Mucosa of rectum (tissue), 2 donors: ENCODE measurements at regions not wholly inside any gene's neighbourhood (a gene's known extent, or its start where the extent isn't known, plus 50 kb on each side); places are given as distances from the start of the nearest gene placed in this dataset.
"Not testable (repeated sequence)": the region's sequence is repeated elsewhere in the genome, so short reads cannot be mapped to it uniquely, and the experiment has no call there.

ENCODE experiments used
- H3K27ac ChIP-seq, 2 donors: one replicate each; pipeline ENCODE4 v1.7.0; 2013; ENCODE audit warnings: inconsistent platforms in 2 of 2, low read depth in 2 of 2, low read length in 2 of 2
- H3K27me3 ChIP-seq, 2 donors: one replicate each; pipeline ENCODE4 v1.7.0; 2013; ENCODE audit warnings: low read length in 2 of 2; ENCODE audit not compliant: control insufficient read depth in 2 of 2, insufficient read depth in 2 of 2
- H3K36me3 ChIP-seq, 2 donors: one replicate each; pipeline ENCODE4 v1.7.0; 2013; ENCODE audit warnings: low read length in 2 of 2; ENCODE audit not compliant: control insufficient read depth in 2 of 2, insufficient read depth in 2 of 2
- H3K4me1 ChIP-seq, 2 donors: one replicate each; pipeline ENCODE4 v1.7.0; 2013; ENCODE audit warnings: low read length in 2 of 2, mild to moderate bottlenecking in 1 of 2; ENCODE audit not compliant: control insufficient read depth in 2 of 2, insufficient read depth in 2 of 2
- H3K4me3 ChIP-seq, 2 donors: one replicate each; pipeline ENCODE4 v1.7.0; 2013; ENCODE audit warnings: low read length in 2 of 2
- H3K9ac ChIP-seq, 2 donors: one replicate each; pipeline ENCODE4 v1.7.0; 2013; ENCODE audit warnings: low read length in 2 of 2, low read depth in 1 of 2, mild to moderate bottlenecking in 1 of 2
- H3K9me3 ChIP-seq, 2 donors: one replicate each; pipeline ENCODE4 v1.7.0; 2013; ENCODE audit warnings: low read length in 2 of 2; ENCODE audit not compliant: control insufficient read depth in 2 of 2
- donor health status: healthy.
- donor health status: Normal muscosa, but diverticular disease.

DNA sequence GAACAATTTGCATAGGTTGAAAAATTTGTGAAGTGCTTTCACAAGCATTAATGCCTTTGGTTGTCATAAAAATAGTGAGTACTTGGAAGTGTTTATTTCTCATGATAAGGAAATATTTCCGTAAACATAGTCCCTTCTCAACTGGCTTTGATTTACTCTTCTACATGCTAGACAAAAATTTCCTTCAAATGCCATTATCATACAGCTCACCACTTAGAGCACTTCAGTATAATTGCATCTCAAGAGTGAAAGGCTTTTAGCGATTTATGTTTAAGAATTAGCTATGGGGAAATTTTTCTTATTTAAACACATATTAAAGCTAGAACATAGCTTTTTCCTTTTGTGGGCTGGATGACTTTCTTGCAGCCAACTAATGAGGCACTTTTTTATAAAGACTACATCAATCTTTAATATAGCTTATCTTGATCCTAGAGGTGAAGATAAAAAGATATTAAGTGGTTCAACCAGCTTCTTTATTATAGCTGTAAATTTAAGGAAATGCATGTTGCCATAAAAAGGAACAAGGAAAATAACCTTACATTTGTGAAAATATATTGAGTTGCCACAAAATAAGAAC lies 656.8 kb downstream of the SLITRK6 start:
- Histone ChIP-seq H3K36me3 (no peaks in the 10 kb centered on the region), H3K27ac (no peak overlapping the region), H3K4me3 (no peak overlapping the region), H3K27me3 (no peaks in the 10 kb centered on the region), H3K4me1 (no peaks in the 10 kb centered on the region), H3K9ac (no peak overlapping the region), H3K9me3 (no peaks in the 10 kb centered on the region)

DNA sequence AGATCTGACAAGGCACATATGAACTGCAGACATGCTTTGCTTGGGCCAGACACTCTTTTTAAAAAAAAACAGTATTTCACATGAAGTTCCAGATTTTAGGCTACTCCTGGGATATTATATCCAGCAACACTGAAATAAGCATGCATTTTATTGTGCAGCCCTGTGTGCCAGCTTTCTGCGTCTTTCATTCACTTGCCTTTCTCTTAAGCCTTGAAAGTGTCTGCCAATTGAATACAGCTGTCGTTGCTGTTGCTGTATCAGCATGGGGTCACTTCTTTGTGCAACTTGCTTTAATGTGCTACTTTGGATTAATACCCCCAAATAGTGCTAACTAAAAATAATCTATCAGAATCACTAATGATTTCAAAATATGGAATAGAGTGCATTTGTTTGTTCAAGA lies 657.8 kb downstream of the SLITRK6 start:
- Histone ChIP-seq H3K4me1 (no peaks in the 10 kb centered on the region), H3K36me3 (no peaks in the 10 kb centered on the region), H3K9me3 (no peaks in the 10 kb centered on the region), H3K4me3 (no peak overlapping the region), H3K9ac (no peak overlapping the region), H3K27me3 (no peaks in the 10 kb centered on the region), H3K27ac (no peak overlapping the region)

DNA sequence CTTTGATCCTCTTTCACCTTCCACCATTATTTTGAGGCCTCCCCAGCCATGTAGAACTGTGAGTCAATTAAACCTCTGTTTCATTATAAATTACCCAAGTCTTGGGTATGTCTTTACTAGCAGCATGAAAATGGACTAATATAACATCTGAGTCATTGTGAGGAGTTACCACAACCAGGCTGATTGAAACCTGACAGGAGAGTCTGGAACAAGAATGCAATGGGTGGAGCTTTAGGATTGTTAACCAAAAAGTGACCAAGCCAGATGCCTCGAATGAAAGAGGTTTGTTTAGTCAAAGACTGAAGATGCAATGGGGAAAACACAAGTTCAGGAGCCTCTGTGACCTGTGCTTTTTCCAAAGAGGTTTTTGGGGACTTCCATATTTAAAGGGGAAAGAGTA lies 659.0 kb downstream of the SLITRK6 start:
- Histone ChIP-seq H3K27me3 (no peaks in the 10 kb centered on the region), H3K27ac (no peak overlapping the region), H3K36me3 (no peaks in the 10 kb centered on the region), H3K4me1 (no peaks in the 10 kb centered on the region), H3K9ac (no peak overlapping the region), H3K9me3 (no peaks in the 10 kb centered on the region), H3K4me3 (no peak overlapping the region)

DNA sequence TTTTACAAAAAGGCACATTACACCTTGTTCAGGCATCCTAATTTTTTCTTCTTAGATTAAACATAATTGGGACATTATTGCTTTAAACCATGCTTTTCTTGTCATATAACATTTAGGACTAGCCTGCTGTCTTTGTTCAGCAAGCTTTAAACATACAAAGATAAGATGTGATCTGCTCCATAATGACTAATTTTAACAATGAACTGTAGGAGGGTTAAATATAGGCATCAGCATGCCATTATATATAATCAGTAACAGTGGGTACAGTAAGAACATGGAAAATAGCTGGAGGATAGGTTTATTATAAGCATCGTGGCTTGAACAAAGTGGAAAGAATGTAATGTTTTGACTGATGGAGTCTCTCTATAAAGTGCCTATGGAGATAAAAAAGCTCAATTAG lies 661.7 kb downstream of the SLITRK6 start:
- Histone ChIP-seq H3K27ac (no peak overlapping the region), H3K9me3 (no peaks in the 10 kb centered on the region), H3K9ac (no peak overlapping the region), H3K4me3 (no peak overlapping the region), H3K36me3 (no peaks in the 10 kb centered on the region), H3K27me3 (no peaks in the 10 kb centered on the region), H3K4me1 (no peaks in the 10 kb centered on the region)

- Histone ChIP-seq H3K4me1 (no peaks in the 10 kb centered on the region), H3K27ac (no peak overlapping the region), H3K9ac (no peak overlapping the region), H3K9me3 (no peaks in the 10 kb centered on the region), H3K4me3 (no peak overlapping the region), H3K36me3 (no peaks in the 10 kb centered on the region), H3K27me3 (no peaks in the 10 kb centered on the region)
These were observed 666.2 kb downstream of the SLITRK6 start for GRCh38 chr13:85132986-85133385.

- H3K9ac ChIP-seq, H3K27me3 ChIP-seq, H3K4me1 ChIP-seq, H3K27ac ChIP-seq, H3K9me3 ChIP-seq, H3K4me3 ChIP-seq, H3K36me3 ChIP-seq: not testable (repeated sequence)
These were observed 675.7 kb downstream of the SLITRK6 start for GRCh38 chr13:85123501-85123900.

DNA sequence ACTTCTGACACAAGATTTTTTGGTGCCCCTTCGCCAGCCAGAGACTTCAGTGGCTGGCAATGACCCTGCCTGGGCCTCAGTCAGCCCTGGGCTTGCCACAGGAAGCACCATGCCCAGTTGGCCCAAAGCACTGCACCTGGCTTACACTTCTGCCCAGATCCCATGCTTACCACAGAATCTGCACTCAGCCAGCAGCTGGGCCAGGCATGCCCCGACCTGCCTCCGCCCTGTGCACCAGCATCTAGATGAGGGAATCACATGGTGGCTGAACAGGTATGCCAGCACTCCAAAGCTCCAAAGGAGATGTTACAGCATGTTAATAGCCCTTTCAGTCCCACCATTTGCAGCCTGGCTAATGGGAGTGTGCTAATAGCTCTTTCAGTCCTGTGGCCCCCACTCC lies 690.9 kb downstream of the SLITRK6 start:
- Histone ChIP-seq H3K9ac (no peak overlapping the region), H3K36me3 (no peaks in the 10 kb centered on the region), H3K4me3 (no peak overlapping the region), H3K27ac (no peak overlapping the region), H3K9me3 (no peaks in the 10 kb centered on the region), H3K4me1 (no peaks in the 10 kb centered on the region), H3K27me3 (no peaks in the 10 kb centered on the region)

DNA sequence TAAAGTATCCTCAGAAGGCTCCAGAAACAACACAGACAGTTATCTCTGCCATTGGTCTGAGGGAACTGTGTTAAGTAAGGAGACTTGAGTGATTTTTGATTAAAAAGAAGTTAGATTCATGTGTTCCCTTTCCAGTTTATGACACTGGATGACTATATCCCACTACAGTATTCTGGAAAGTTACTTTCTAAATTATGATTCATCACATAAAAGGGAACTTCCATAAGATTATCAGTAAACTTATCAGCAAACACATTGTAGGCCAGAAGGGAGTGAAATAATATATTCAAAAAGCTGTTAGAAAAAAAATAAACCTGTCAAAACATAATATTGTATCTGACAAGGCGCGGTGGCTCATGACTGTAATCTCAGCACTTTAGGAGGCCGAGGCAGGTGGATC lies 700.0 kb downstream of the SLITRK6 start:
- H3K9ac ChIP-seq, result no peak overlapping the region

GRCh38 chr13:85095418-85096272 lies 703.6 kb downstream of the SLITRK6 start:
- Histone ChIP-seq H3K27me3 (no peaks in the 10 kb centered on the region), H3K4me3 (no peak overlapping the region), H3K4me1 (no peaks in the 10 kb centered on the region), H3K36me3 (no peaks in the 10 kb centered on the region), H3K9ac (no peak overlapping the region), H3K9me3 (no peaks in the 10 kb centered on the region), H3K27ac (no peak overlapping the region)

More for the DNA sequence above, 700.0 kb downstream of the SLITRK6 start:
- Histone ChIP-seq H3K9me3 (no peaks in the 10 kb centered on the region), H3K36me3 (no peaks in the 10 kb centered on the region), H3K27ac (no peak overlapping the region), H3K4me3 (no peak overlapping the region), H3K27me3 (no peaks in the 10 kb centered on the region), H3K4me1 (no peaks in the 10 kb centered on the region)

GRCh38 chr13:85093808-85094207 lies 705.4 kb downstream of the SLITRK6 start:
- H3K4me1 ChIP-seq, result no peaks in the 10 kb centered on the region
- no peak overlapping the region for H3K9ac ChIP-seq
- no peaks in the 10 kb centered on the region for H3K36me3 ChIP-seq
- no peaks in the 10 kb centered on the region for H3K9me3 ChIP-seq
- no peak overlapping the region for H3K4me3 ChIP-seq
- no peak overlapping the region for H3K27ac ChIP-seq
- H3K27me3 ChIP-seq, result no peaks in the 10 kb centered on the region
